Panc1 (cell line): ENCODE measurements at regions not wholly inside any gene's neighbourhood (a gene's known extent, or its start where the extent isn't known, plus 50 kb on each side); places are given as distances from the start of the nearest gene placed in this dataset.

ENCODE experiments used
- POLR2AphosphoS5 ChIP-seq: IDR thresholded peaks from 2 replicates; pipeline ENCODE4 v1.6.1; 2012; ENCODE audit warnings: mild to moderate bottlenecking, low read depth, low read length, moderate library complexity
- REST ChIP-seq, 2 experiments: IDR thresholded peaks; 2 replicates each; pipeline ENCODE4 v1.6.1; 2011 to 2012; ENCODE audit warnings: low read depth in 2 of 2, control low read depth in 1 of 2, low read length in 1 of 2, mild to moderate bottlenecking in 1 of 2, moderate library complexity in 1 of 2; ENCODE audit not compliant: insufficient read depth in 1 of 2
- TF ChIP-seq, protein P1 (sequence below): fragments of 450-650 bp; IDR thresholded peaks from 2 replicates; pipeline ENCODE4 v1.5.1; 2017; ENCODE audit warnings: mild to moderate bottlenecking

GRCh38 chr15:94677202-94677790, 445.9 kb downstream of the MCTP2 start:
- TF ChIP-seq, protein P1, sequence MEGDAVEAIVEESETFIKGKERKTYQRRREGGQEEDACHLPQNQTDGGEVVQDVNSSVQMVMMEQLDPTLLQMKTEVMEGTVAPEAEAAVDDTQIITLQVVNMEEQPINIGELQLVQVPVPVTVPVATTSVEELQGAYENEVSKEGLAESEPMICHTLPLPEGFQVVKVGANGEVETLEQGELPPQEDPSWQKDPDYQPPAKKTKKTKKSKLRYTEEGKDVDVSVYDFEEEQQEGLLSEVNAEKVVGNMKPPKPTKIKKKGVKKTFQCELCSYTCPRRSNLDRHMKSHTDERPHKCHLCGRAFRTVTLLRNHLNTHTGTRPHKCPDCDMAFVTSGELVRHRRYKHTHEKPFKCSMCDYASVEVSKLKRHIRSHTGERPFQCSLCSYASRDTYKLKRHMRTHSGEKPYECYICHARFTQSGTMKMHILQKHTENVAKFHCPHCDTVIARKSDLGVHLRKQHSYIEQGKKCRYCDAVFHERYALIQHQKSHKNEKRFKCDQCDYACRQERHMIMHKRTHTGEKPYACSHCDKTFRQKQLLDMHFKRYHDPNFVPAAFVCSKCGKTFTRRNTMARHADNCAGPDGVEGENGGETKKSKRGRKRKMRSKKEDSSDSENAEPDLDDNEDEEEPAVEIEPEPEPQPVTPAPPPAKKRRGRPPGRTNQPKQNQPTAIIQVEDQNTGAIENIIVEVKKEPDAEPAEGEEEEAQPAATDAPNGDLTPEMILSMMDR, result no peak
- TF ChIP-seq POLR2AphosphoS5, result no peak
- no peak for TF ChIP-seq REST (IDR thresholded peaks at IDR 0.05; ENCODE audit: insufficient read depth in 1 of 2, low read depth in 2 of 2, low read length in 1 of 2)
